GM12864 (cell line): ENCODE measurements at regions not wholly inside any gene's neighbourhood (a gene's known extent, or its start where the extent isn't known, plus 50 kb on each side); places are given as distances from the start of the nearest gene placed in this dataset.

Source experiments
- DNase-seq: peaks from one replicate; pipeline ENCODE4 v3.0.0-alpha.2; 2011; ENCODE audit warnings: low read depth
- H3K4me3 ChIP-seq: 2 replicates; pipeline ENCODE4 v1.5.1; 2011; ENCODE audit warnings: mild to moderate bottlenecking, low read depth, low read length, control low read depth
- TF ChIP-seq, protein P1 (sequence below): IDR thresholded peaks from 2 replicates; pipeline ENCODE4 v1.5.1; 2011; ENCODE audit warnings: low read depth, mild to moderate bottlenecking, moderate library complexity, low read length, control low read depth, inconsistent platforms; ENCODE audit errors: missing control alignments

- TF ChIP-seq, protein P1, sequence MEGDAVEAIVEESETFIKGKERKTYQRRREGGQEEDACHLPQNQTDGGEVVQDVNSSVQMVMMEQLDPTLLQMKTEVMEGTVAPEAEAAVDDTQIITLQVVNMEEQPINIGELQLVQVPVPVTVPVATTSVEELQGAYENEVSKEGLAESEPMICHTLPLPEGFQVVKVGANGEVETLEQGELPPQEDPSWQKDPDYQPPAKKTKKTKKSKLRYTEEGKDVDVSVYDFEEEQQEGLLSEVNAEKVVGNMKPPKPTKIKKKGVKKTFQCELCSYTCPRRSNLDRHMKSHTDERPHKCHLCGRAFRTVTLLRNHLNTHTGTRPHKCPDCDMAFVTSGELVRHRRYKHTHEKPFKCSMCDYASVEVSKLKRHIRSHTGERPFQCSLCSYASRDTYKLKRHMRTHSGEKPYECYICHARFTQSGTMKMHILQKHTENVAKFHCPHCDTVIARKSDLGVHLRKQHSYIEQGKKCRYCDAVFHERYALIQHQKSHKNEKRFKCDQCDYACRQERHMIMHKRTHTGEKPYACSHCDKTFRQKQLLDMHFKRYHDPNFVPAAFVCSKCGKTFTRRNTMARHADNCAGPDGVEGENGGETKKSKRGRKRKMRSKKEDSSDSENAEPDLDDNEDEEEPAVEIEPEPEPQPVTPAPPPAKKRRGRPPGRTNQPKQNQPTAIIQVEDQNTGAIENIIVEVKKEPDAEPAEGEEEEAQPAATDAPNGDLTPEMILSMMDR, result no peak
- DNase-seq, result no peak
- no peak overlapping the region for H3K4me3 ChIP-seq
Measured at GRCh38 chr12:92601176-92601575, 101.6 kb upstream of the PLEKHG7 start.

DNA sequence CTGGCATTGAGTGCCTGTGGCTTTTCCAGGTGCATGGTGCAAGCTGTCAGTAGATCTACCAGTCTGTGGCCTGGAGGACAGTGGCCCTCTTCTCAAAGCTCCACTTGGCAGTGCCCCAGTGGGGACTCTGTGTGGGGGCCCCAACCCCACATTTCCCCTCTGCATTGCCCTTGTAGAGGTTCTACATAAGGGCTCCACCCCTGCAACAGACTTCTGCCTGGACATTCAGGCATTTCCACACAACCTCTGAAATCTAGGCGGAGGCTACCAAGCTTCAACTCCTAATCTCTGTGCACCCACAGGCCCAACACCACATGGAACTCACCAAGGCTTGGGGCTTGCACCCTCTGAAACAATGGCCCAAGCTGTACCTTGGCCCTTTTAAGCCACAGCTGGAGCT lies 102.7 kb upstream of the PLEKHG7 start:
- DNase-seq, result no peak
- TF ChIP-seq, protein P1, result no peak
- H3K4me3 ChIP-seq, result no peak overlapping the region

- DNase-seq, result no peak
- H3K4me3 ChIP-seq, result no peak overlapping the region
- TF ChIP-seq, protein P1, result no peak
Measured at GRCh38 chr12:92597997-92598396, 104.8 kb upstream of the PLEKHG7 start.

DNA sequence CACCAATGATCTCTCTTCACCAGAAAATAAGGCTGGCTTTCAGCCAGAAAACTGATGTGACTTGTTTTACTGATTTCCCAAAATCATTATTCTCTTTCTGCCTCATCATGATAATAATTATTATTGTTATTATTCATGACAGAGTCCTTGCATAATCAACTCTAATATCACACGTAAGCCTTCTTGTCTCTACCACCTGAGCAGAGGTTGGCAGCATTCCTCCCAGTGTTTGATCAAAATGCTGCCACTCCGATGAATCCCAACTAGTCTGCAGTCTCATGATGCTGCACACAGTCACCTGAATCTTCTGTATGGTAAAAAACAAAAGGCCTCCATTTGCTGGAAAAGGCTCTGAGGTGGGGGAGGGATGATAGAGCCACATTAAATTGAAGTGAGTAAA lies 105.7 kb upstream of the PLEKHG7 start:
- no peak overlapping the region for H3K4me3 ChIP-seq
- TF ChIP-seq, protein P1, result no peak
- no peak for DNase-seq

DNA sequence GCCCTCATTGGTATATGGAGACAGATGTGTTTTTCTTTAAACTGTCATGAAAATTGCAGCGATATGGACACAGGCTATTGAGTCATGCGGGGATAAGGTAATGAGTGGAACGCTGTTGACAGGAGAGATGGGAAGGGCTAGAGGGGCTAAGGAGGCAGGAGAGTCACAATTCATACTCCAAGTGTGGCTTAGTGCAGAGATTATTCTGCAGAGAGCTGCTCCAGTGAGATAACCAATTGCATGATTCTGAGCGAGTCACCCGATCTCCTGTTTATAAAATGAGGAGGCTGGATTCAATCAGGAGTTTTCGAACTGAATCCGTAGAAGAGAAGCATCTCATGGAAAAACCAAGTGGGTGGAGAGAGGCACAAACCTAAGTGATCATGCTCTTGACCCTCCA lies 106.4 kb upstream of the PLEKHG7 start:
- DNase-seq, result no peak
- no peak overlapping the region for H3K4me3 ChIP-seq
- TF ChIP-seq, protein P1, result no peak

DNA sequence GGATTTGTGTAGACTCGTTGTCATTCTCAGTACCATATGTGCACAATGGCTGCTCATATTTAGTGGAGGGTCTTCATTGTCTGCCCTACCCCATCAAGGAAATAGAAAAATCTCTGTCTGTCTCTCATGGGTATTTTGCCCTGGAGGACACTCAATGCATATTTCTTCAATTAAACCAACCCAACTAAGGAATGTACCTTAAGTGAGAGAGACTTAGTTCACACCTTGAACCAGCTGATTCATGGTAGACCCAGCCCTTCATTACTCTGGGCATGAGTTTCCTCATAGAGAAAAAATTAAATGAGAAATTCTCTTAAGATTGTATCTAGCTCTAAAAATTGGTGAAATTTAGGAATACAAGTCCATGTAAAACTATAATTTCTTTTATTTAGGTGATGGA lies 107.1 kb upstream of the PLEKHG7 start:
- DNase-seq, result no peak
- H3K4me3 ChIP-seq, result no peak overlapping the region
- TF ChIP-seq, protein P1, result no peak

DNA sequence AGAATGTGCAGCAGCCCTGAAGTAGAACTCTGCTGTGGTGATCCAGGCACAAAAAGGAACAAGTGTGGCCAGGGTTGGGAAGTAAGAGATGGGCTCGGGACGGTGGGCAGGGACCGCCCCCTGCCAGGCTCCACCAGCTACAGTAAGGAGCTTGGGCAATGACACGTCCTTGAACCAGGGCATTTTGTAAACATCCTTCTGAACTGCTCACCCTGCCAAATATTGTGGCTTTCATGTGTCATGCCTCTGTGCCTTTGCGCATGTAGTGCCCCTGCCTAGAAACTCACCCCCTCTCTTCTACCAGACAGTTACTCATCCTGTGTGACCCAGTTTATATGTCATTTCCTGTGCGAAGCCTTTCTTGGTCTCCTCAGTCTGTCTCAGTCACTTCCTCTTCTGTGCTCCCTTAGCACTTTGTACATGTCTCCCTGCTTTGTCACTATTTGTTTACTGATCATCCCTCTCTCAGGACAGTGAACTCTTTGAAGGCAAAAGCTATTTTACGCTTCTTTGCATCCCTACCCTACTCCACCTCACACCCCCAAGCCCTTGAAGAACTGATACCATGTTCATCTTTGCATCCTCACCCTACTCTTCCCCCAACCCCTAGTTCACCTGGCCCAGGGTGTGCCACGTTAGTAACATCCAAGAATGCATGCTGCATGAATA lies 108.9 kb upstream of the PLEKHG7 start:
- H3K4me3 ChIP-seq, result no peak overlapping the region
- peak; percentile 88 for DNase-seq
- TF ChIP-seq, protein P1, result no peak
